Endothelial cell (in vitro differentiated cells): ENCODE measurements at regions not wholly inside any gene's neighbourhood (a gene's known extent, or its start where the extent isn't known, plus 50 kb on each side); places are given as distances from the start of the nearest gene placed in this dataset.

Source experiments
- DNase-seq: peaks from one replicate; pipeline ENCODE4 v3.0.0; 2021; ENCODE audit warnings: low spot score
- H3K27ac Mint-ChIP-seq: one replicate; pipeline ENCODE4 v1.8.0; 2021; ENCODE audit warnings: mixed read lengths, inconsistent platforms; ENCODE audit not compliant: unreplicated experiment
- H3K27me3 Mint-ChIP-seq: one replicate; pipeline ENCODE4 v1.8.0; 2021; ENCODE audit warnings: mild to moderate bottlenecking, moderate library complexity, mixed read lengths, inconsistent platforms; ENCODE audit not compliant: unreplicated experiment
- H3K36me3 Mint-ChIP-seq: one replicate; pipeline ENCODE4 v1.8.0; 2021; ENCODE audit warnings: mild to moderate bottlenecking, low read depth, mixed read lengths, inconsistent platforms; ENCODE audit not compliant: unreplicated experiment
- H3K4me1 Mint-ChIP-seq: one replicate; pipeline ENCODE4 v1.8.0; 2021; ENCODE audit warnings: mild to moderate bottlenecking, mixed read lengths, inconsistent platforms; ENCODE audit not compliant: unreplicated experiment
- H3K4me3 Mint-ChIP-seq: one replicate; pipeline ENCODE4 v1.8.0; 2021; ENCODE audit warnings: mild to moderate bottlenecking, mixed read lengths, inconsistent platforms; ENCODE audit not compliant: unreplicated experiment
- H3K9me3 Mint-ChIP-seq: one replicate; pipeline ENCODE4 v1.8.0; 2021; ENCODE audit warnings: mixed read lengths, inconsistent platforms; ENCODE audit not compliant: unreplicated experiment
- CTCF ChIP-seq: fragments of 200-600 bp; sonication (generic); IDR thresholded peaks from one replicate; pipeline ENCODE4 v1.5.0; 2021; ENCODE audit warnings: antibody characterized with exemption; ENCODE audit not compliant: unreplicated experiment

- Mint-ChIP-seq H3K4me3 (no peak overlapping the region), H3K36me3 (no peaks in the 10 kb centered on the region), H3K27ac (no peak overlapping the region), H3K9me3 (no peaks in the 10 kb centered on the region), H3K4me1 (no peaks in the 10 kb centered on the region), H3K27me3 (peaks cover 1% of the 10 kb centered on the region)
- TF ChIP-seq CTCF: no peak
- no peak for DNase-seq
These were observed 97.4 kb downstream of the TSPAN8 start for GRCh38 chr12:71060426-71060825.

GRCh38 chr12:71057330-71057729 is 100.5 kb downstream of the TSPAN8 start:
- H3K4me1 Mint-ChIP-seq: no peaks in the 10 kb centered on the region
- TF ChIP-seq CTCF: no peak
- H3K36me3 Mint-ChIP-seq: no peaks in the 10 kb centered on the region
- no peak for DNase-seq
- no peak overlapping the region for H3K27ac Mint-ChIP-seq
- H3K9me3 Mint-ChIP-seq: no peaks in the 10 kb centered on the region
- H3K27me3 Mint-ChIP-seq: peaks cover 1% of the 10 kb centered on the region
- no peak overlapping the region for H3K4me3 Mint-ChIP-seq

- no peak for DNase-seq
- no peak overlapping the region for H3K27ac Mint-ChIP-seq
- no peak for TF ChIP-seq CTCF
- no peaks in the 10 kb centered on the region for H3K36me3 Mint-ChIP-seq
- H3K9me3 Mint-ChIP-seq: no peaks in the 10 kb centered on the region
- H3K27me3 Mint-ChIP-seq: peaks cover 4% of the 10 kb centered on the region
- no peak overlapping the region for H3K4me3 Mint-ChIP-seq
- H3K4me1 Mint-ChIP-seq: no peaks in the 10 kb centered on the region
These were observed 103.2 kb downstream of the TSPAN8 start for GRCh38 chr12:71054551-71054950.

GRCh38 chr12:71046215-71046614 is 111.6 kb downstream of the TSPAN8 start:
- Mint-ChIP-seq H3K27me3 (peaks cover 5% of the 10 kb centered on the region), H3K36me3 (no peaks in the 10 kb centered on the region), H3K4me3 (no peak overlapping the region), H3K9me3 (no peaks in the 10 kb centered on the region), H3K4me1 (peaks cover 3% of the 10 kb centered on the region), H3K27ac (no peak overlapping the region)
- TF ChIP-seq CTCF: no peak
- DNase-seq: no peak

GRCh38 chr12:71045781-71046180 is 112.0 kb downstream of the TSPAN8 start:
- H3K9me3 Mint-ChIP-seq: no peaks in the 10 kb centered on the region
- no peak overlapping the region for H3K27ac Mint-ChIP-seq
- TF ChIP-seq CTCF: no peak
- DNase-seq: no peak
- peaks cover 3% of the 10 kb centered on the region for H3K4me1 Mint-ChIP-seq
- H3K36me3 Mint-ChIP-seq: no peaks in the 10 kb centered on the region
- H3K4me3 Mint-ChIP-seq: no peak overlapping the region
- H3K27me3 Mint-ChIP-seq: peaks cover 5% of the 10 kb centered on the region
